Gastrocnemius medialis (tissue), 4 donors: ENCODE measurements at regions not wholly inside any gene's neighbourhood (a gene's known extent, or its start where the extent isn't known, plus 50 kb on each side); places are given as distances from the start of the nearest gene placed in this dataset.

ENCODE experiments used
- CTCF ChIP-seq, 5 experiments: fragments of 450-650 bp in 3 of 5; fragments of 200-600 bp in 2 of 5; sonication (generic) in 2 of 5; IDR thresholded peaks in 4 of 5; conservative IDR thresholded peaks in 1 of 5; 1 replicate in 4 of 5; 2 replicates in 1 of 5; pipeline ENCODE4 v1.5.1; 2016 to 2019; ENCODE audit warnings: antibody characterized with exemption in 5 of 5, mild to moderate bottlenecking in 3 of 5, moderate library complexity in 3 of 5
- POLR2A ChIP-seq, 2 donors: fragments of 450-650 bp; IDR thresholded peaks; one replicate each; pipeline ENCODE4 v1.6.1; 2017; ENCODE audit warnings: antibody characterized with exemption in 2 of 2, mild to moderate bottlenecking in 2 of 2, moderate library complexity in 2 of 2

DNA sequence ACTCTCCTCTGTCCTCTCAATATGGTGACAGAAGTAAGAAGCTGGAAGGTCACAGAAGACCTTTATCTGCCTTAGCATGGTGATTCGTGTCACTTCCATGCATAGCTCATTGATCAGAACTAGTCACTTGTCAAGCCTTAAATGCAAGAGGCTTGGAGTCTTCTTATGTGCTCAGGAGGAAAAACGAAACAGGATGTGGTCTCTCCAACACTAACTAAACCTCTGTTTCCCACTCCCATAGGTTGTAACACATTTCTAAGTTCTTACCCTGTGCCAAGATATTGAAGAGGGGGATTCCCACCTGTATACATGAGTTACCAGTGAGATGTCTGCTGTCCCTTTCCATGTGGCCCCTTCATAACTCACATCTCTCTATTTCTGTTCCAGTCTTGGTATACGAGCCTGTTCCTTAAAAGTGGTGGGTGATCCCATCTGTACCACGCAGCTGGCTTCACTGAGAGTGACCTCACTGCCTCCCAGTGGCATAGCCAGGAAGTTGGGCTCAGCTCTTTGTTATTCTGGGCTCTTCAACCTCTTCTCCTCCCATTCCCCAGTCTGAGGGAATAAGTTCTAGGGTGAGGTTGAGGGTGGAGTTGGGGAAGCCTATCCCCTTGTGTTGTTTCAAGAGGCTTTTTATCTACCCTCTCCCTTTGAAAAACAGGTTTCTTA is 203.2 kb upstream of the PPP2R3A start:
- TF ChIP-seq CTCF (IDR thresholded peaks at IDR 0.05 in 4 of 5, conservative IDR thresholded peaks at IDR 0.05 in 1 of 5) (no peak), POLR2A (IDR thresholded peaks at IDR 0.05) (no peak)
